ENCODE measurements at regions not wholly inside any gene's neighbourhood (a gene's known extent, or its start where the extent isn't known, plus 50 kb on each side); places are given as distances from the start of the nearest gene placed in this dataset.

- no peaks in the 10 kb centered on the region for H3K9me3 ChIP-seq (ENCODE audit: insufficient read depth in 2 of 2, low read depth in 1 of 2, low read length in 1 of 2)
- WGBS, 2 experiments (ENCODE audit: extremely low coverage in 1 of 2, insufficient coverage in 1 of 2, insufficient read length in 1 of 2, insufficient replicate concordance in 2 of 2, low coverage in 1 of 2, low lambda C conversion rate in 2 of 2, missing lambda C conversion rate in 1 of 2), result 97% methylated on average over 2 of the region's 2 CpGs; no CpG with 5 or more reads in 1 of the 2 experiments
- TF ChIP-seq ASH2L (IDR thresholded peaks at IDR 0.05; ENCODE audit: low read length) (no peak), GABPA (IDR thresholded peaks at IDR 0.05; ENCODE audit: borderline replicate concordance, insufficient read depth, low read length) (no peak), HDAC2 (IDR thresholded peaks at IDR 0.05; ENCODE audit: borderline replicate concordance in 1 of 2, low read depth in 2 of 2, low read length in 2 of 2) (no peak), HDAC6 (IDR thresholded peaks at IDR 0.05; ENCODE audit: low read depth, low read length) (no peak), EZH2 (IDR thresholded peaks at IDR 0.05; ENCODE audit: low read depth, low read length, severe bottlenecking) (no peak), SRF (IDR thresholded peaks at IDR 0.05; ENCODE audit: low read depth, low read length) (no peak)
- H2BK15ac ChIP-seq (ENCODE audit: low read length), result no peak overlapping the region
- no peak overlapping the region for H3K27ac ChIP-seq (ENCODE audit: low read depth, low read length)
- H4K20me1 ChIP-seq (replicated peaks in 1 of 2; ENCODE audit: control insufficient read depth in 1 of 2, insufficient read depth in 2 of 2, low read length in 2 of 2), result no peaks in the 10 kb centered on the region
- H2BK12ac ChIP-seq (ENCODE audit: low read depth, low read length), result no peak overlapping the region
- no peak overlapping the region for H3K4ac ChIP-seq (replicated peaks; ENCODE audit: insufficient read length, low read depth, low read length)
- DNase-seq (ENCODE audit: low read depth in 1 of 2, low spot score in 2 of 2), result no peak
- no peak overlapping the region for H3K4me3 ChIP-seq (ENCODE audit: extremely low read depth in 1 of 4, insufficient read depth in 2 of 4, low read depth in 3 of 4, low read length in 4 of 4)
- H3K27me3 ChIP-seq (replicated peaks in 1 of 4; ENCODE audit: control insufficient read depth in 3 of 4, extremely low read depth in 1 of 4, insufficient read depth in 3 of 4, low read length in 3 of 4), result no peaks in the 10 kb centered on the region
- H4K8ac ChIP-seq (ENCODE audit: extremely low read depth, insufficient read depth, low read length), result no peak overlapping the region
- no peak overlapping the region for H4K5ac ChIP-seq (ENCODE audit: insufficient read length, low read depth, low read length)
- H2BK20ac ChIP-seq (ENCODE audit: low read length), result no peak overlapping the region
- FAIRE-seq, result no peak
- no peak overlapping the region for H3K4me2 ChIP-seq (ENCODE audit: insufficient read depth in 1 of 2, low read depth in 2 of 2, low read length in 2 of 2)
- H3K14ac ChIP-seq (ENCODE audit: insufficient read length), result no peak overlapping the region
- H3K36me3 ChIP-seq (ENCODE audit: control insufficient read depth in 2 of 4, insufficient read depth in 4 of 4, low read length in 3 of 4), result no peaks in the 10 kb centered on the region
- no peak overlapping the region for H3K23ac ChIP-seq (ENCODE audit: insufficient read length)
- no peak overlapping the region for H2BK120ac ChIP-seq (replicated peaks; ENCODE audit: low read depth, low read length)
- H3K18ac ChIP-seq (ENCODE audit: extremely low read depth, low read length), result no peak overlapping the region
- no peak overlapping the region for H2BK5ac ChIP-seq (ENCODE audit: low read depth, low read length)
- H4K91ac ChIP-seq (replicated peaks; ENCODE audit: insufficient read length, low read length), result no peak overlapping the region
- H3K79me1 ChIP-seq (ENCODE audit: low read depth, low read length), result no peaks in the 10 kb centered on the region
- no peak overlapping the region for H3K56ac ChIP-seq (replicated peaks; ENCODE audit: insufficient read length, low read depth, low read length)
- ChIA-PET CTCF (ENCODE audit: partially characterized antibody) (interaction anchor here (0.8 to 1.1 kb wide), 2 partner anchors 24 to 121 kb away, joined by 3 read pairs; no protein-coding TSS in a partner anchor), POLR2A (ENCODE audit: partially characterized antibody) (no interaction called here)
- H2AFZ ChIP-seq (ENCODE audit: low read length), result no peak overlapping the region
- H3K23me2 ChIP-seq (ENCODE audit: low read depth, low read length), result no peaks in the 10 kb centered on the region
- no peak overlapping the region for H2AK5ac ChIP-seq (ENCODE audit: low read depth, low read length)
- H3K9ac ChIP-seq (replicated peaks in 1 of 4; ENCODE audit: extremely low read depth in 1 of 4, low read depth in 3 of 4, low read length in 3 of 4), result no peak overlapping the region
- H3K79me2 ChIP-seq (ENCODE audit: control insufficient read depth in 1 of 2, insufficient read depth in 2 of 2, low read length in 2 of 2), result no peaks in the 10 kb centered on the region
- no peaks in the 10 kb centered on the region for H3K4me1 ChIP-seq (replicated peaks in 1 of 4; ENCODE audit: control insufficient read depth in 3 of 4, insufficient read depth in 4 of 4, low read length in 3 of 4)
Observed at GRCh38 chr11:122478986-122479385, 176.5 kb upstream of the UBASH3B start.

All from H1 (cell line).